Cardiac fibroblast (primary cell): ENCODE measurements at regions not wholly inside any gene's neighbourhood (a gene's known extent, or its start where the extent isn't known, plus 50 kb on each side); places are given as distances from the start of the nearest gene placed in this dataset.
A peak's percentile ranks its signal among the peaks of the same experiment; 100 is the strongest.

Experiments used
- DNase-seq, 2 donors: peaks; one replicate each; pipeline versions ENCODE4 v3.0.0 to v3.0.0-alpha.2; 2010; ENCODE audit warnings: low read depth in 2 of 2
- H3K4me3 ChIP-seq, 2 donors: replicated peaks in 1 of 2; 1 replicate in 1 of 2; 2 replicates in 1 of 2; pipeline ENCODE4 v1.5.1; 2011; ENCODE audit warnings: low read depth in 2 of 2, low read length in 2 of 2, mild to moderate bottlenecking in 2 of 2, moderate library complexity in 1 of 2
- TF ChIP-seq, protein P1 (sequence below): IDR thresholded peaks from one replicate; pipeline ENCODE4 v1.5.1; 2011; ENCODE audit warnings: low read depth, mild to moderate bottlenecking, low read length, inconsistent platforms

DNA sequence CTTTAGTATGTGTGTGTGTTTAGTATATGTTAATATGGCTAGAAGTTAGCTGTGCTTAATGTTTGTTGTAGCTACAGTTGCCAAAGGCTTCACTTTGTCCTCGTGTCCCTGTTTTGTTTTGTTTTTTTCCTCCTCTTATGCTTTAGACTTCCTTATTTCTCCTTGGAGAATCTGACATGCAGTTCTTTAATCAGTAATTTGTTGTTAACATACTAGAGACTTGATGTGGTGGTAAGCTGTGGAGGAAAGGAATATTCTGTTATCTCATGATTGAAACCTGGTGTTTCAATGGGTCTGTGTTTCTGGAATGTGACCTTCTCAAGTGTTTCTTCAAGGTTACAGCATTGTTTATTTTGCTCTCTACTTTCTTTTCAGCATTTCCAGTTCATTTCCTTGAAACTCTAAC lies 515.6 kb upstream of the ST8SIA4 start:
- no peak overlapping the region for H3K4me3 ChIP-seq
- TF ChIP-seq, protein P1, sequence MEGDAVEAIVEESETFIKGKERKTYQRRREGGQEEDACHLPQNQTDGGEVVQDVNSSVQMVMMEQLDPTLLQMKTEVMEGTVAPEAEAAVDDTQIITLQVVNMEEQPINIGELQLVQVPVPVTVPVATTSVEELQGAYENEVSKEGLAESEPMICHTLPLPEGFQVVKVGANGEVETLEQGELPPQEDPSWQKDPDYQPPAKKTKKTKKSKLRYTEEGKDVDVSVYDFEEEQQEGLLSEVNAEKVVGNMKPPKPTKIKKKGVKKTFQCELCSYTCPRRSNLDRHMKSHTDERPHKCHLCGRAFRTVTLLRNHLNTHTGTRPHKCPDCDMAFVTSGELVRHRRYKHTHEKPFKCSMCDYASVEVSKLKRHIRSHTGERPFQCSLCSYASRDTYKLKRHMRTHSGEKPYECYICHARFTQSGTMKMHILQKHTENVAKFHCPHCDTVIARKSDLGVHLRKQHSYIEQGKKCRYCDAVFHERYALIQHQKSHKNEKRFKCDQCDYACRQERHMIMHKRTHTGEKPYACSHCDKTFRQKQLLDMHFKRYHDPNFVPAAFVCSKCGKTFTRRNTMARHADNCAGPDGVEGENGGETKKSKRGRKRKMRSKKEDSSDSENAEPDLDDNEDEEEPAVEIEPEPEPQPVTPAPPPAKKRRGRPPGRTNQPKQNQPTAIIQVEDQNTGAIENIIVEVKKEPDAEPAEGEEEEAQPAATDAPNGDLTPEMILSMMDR, result no peak
- peak in 1 of 2 donors; percentile 4 for DNase-seq

DNA sequence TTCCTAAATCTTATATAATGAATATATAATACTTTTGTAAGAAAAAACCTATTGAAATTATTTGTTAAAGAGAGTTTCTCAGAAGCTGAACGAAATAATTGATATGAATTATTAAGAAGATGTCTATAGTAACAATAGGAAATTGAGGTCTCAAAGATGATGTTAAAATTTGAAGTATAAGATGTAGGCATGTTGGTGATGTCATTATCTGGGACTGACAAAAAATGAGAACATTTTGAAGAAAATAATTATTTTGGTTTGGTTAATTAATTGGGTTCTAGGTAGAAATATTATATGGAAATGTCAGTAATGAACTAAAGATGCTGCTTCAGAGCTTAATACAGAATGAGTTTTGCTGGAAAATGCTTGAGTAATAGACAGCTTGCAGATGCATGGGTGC lies 501.4 kb upstream of the ST8SIA4 start:
- TF ChIP-seq, protein P1, result no peak
- no peak overlapping the region for H3K4me3 ChIP-seq
- no peak for DNase-seq

DNA sequence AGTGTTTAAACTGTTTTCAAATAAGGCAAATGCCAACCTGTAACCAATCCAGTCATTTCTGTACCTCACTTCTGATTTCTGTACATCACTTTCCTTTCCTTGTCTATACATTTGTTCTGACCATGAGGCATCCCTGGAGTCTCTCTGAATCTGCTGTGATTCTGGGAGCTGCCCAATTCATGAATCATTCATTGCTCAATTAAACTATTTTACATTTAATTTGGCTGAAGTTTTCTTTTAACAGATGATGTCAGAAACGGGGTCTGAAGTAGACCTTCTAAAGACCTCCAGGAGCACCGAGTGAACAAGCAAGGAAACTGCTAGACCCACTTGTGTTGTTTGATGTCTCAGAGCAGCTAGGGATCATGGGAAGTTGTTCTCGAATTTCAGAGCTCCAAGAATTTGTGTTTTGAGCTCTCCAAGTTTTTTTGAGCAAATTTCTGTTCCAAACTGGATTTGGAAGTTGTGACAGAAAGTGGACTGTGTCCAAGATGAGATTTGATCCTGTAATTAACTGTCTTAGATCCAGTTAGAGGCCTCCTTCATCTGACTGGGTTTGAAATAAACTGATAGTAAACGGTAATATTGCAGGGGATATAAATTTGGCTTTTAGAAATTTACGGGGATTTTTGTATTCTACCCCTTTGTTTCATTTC lies 490.8 kb upstream of the ST8SIA4 start:
- TF ChIP-seq, protein P1, result no peak
- DNase-seq, result no peak
- H3K4me3 ChIP-seq, result no peak overlapping the region

DNA sequence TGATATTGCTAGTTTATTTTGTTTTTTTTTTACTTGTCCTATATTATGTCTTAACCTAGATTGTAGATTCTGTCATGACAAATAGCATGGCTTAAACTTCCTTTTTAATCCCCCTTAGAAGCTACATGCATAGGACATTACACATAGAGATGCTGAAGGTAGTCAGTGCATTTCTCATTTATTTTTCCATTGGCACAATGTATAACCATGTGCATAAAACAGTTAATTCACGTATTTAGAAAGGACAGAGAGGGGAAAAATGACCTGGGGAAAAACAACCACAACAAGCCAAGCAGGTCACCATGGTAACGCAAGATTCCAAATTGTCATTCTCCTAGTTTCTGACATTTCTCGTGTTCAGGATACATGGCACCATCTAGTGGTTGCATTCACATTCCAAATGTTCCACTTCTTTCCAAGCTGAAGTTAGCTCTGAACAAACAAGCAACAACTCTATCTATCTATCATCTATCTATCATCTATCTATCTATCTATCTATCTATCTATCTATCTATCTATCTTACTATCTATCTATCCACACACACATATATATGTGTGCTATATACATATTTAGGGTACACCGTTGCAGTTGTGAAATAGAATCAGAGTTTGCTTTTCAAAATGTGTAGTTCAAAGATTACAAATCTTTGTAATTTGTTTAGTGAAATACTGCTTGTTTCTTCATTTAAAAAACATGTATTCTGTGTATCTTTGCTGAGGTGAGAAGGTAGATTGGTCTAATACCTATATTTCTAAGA lies 487.2 kb upstream of the ST8SIA4 start:
- H3K4me3 ChIP-seq, result no peak overlapping the region
- DNase-seq, result peak; percentile 65 to 71
- TF ChIP-seq, protein P1, result peak; percentile 58

DNA sequence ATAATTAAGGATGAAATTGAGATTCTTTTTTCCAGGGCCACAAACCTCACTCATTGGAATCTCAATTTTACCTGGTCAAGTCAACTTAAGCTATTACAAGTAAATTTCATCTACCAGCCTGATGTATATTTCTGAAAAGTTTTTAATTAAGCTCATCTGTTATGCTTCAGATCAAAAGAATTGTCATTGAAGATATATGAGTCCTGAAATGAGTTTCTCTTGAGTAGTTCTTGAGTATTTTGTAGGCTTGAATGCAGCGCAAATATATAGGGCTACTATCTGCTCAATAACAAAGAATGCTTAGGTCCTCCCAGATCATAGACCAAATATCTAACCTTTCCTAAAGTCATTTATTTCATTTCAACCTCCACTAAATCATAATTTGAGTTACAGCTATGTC lies 482.2 kb upstream of the ST8SIA4 start:
- no peak for DNase-seq
- TF ChIP-seq, protein P1, result no peak
- no peak overlapping the region for H3K4me3 ChIP-seq

DNA sequence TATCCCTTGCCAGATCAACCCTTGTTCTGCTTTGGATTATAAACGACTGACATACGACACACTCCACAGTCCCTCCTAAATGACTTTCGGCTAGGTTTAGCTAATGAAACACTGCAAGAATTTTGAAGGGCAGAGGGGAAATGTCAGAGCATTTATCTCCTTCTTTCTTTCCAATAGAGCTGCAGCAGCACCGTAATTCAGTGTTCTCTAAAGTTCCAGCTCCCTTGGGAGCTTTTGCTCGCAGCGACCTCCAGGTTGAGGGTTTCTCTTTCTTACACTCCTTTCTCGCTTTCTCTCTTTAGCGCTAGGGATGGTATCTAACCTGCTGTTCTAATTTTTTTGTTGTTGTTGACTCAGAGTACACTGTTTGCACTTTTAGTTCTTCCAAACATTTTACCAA lies 467.1 kb upstream of the ST8SIA4 start:
- TF ChIP-seq, protein P1, result no peak
- no peak for DNase-seq
- no peak overlapping the region for H3K4me3 ChIP-seq

DNA sequence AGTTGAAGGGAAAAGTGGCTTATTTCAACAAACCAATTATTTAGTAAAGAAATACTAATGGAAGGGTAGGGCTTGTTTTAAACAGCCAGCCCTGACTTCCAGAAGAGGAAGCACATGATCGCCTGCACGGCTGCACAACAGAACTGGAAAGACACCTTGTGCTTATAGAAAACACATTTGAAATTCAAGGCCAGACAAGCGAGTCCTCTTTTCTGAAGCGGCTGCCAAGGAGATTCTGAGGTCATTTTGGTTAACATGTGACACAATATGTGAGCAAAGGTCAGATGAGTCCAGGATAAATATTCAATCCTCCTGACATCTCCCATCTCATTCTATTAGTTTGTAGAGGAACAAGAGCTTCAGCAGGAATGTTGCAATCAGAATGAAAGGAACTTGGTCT lies 461.4 kb upstream of the ST8SIA4 start:
- TF ChIP-seq, protein P1, result no peak
- DNase-seq, result no peak
- no peak overlapping the region for H3K4me3 ChIP-seq
